ENCODE measurements at regions not wholly inside any gene's neighbourhood (a gene's known extent, or its start where the extent isn't known, plus 50 kb on each side); places are given as distances from the start of the nearest gene placed in this dataset.
"Not testable (repeated sequence)": the region's sequence is repeated elsewhere in the genome, so short reads cannot be mapped to it uniquely, and the experiment has no call there.

- not testable (repeated sequence) for H3K36me3 ChIP-seq (ENCODE audit: control insufficient read depth, insufficient read depth, low read length); DNase-seq (ENCODE audit: low read depth in 4 of 6, low spot score in 6 of 6); H3K27me3 ChIP-seq (ENCODE audit: control insufficient read depth, insufficient read depth, low read length); H3K9me3 ChIP-seq (ENCODE audit: control insufficient read depth, insufficient read depth, low read length); H3K27ac ChIP-seq (ENCODE audit: low read depth, low read length); H3K4me3 ChIP-seq (ENCODE audit: low read depth, low read length); H3K4me1 ChIP-seq (ENCODE audit: control insufficient read depth, insufficient read depth, low read length)
- WGBS (ENCODE audit: insufficient coverage) = no CpG with 5 or more reads among the region's 5 CpGs
Observed at GRCh38 chr5:92691955-92692354, 889.1 kb downstream of the NR2F1-AS1 start.

GRCh38 chr5:92687821-92688722 is 892.9 kb downstream of the NR2F1-AS1 start:
- DNase-seq (ENCODE audit: low read depth in 4 of 6, low spot score in 6 of 6) = peak; percentile 58 to 94 (median 72)
- no peaks in the 10 kb centered on the region for H3K4me1 ChIP-seq (ENCODE audit: control insufficient read depth, insufficient read depth, low read length)
- no peaks in the 10 kb centered on the region for H3K27me3 ChIP-seq (ENCODE audit: control insufficient read depth, insufficient read depth, low read length)
- WGBS (ENCODE audit: insufficient coverage) = 33% methylated on average over 3 of the region's 8 CpGs
- no peaks in the 10 kb centered on the region for H3K36me3 ChIP-seq (ENCODE audit: control insufficient read depth, insufficient read depth, low read length)
- peak overlapping the region; percentile 89 for H3K27ac ChIP-seq (ENCODE audit: low read depth, low read length)
- no peaks in the 10 kb centered on the region for H3K9me3 ChIP-seq (ENCODE audit: control insufficient read depth, insufficient read depth, low read length)
- H3K4me3 ChIP-seq (ENCODE audit: low read depth, low read length) = peak overlapping the region; percentile 26

- Histone ChIP-seq H3K4me1 (ENCODE audit: control insufficient read depth, insufficient read depth, low read length) (no peaks in the 10 kb centered on the region), H3K9me3 (ENCODE audit: control insufficient read depth, insufficient read depth, low read length) (no peaks in the 10 kb centered on the region), H3K4me3 (ENCODE audit: low read depth, low read length) (no peak overlapping the region), H3K36me3 (ENCODE audit: control insufficient read depth, insufficient read depth, low read length) (no peaks in the 10 kb centered on the region), H3K27ac (ENCODE audit: low read depth, low read length) (no peak overlapping the region), H3K27me3 (ENCODE audit: control insufficient read depth, insufficient read depth, low read length) (no peaks in the 10 kb centered on the region)
- peak in 2 of 6 donors; percentile 23 to 52 for DNase-seq (ENCODE audit: low read depth in 4 of 6, low spot score in 6 of 6)
- 60% methylated on average over 1 of the region's 2 CpGs for WGBS (ENCODE audit: insufficient coverage)
Observed at GRCh38 chr5:92678640-92679039, 902.4 kb downstream of the NR2F1-AS1 start.

GRCh38 chr5:92676215-92677165 is 904.5 kb downstream of the NR2F1-AS1 start:
- 70% methylated on average over 4 of the region's 8 CpGs for WGBS (ENCODE audit: insufficient coverage)
- DNase-seq (ENCODE audit: low read depth in 4 of 6, low spot score in 6 of 6) = peak in 1 of 6 donors; percentile 72

GRCh38 chr5:92674321-92674720 is 906.7 kb downstream of the NR2F1-AS1 start:
- H3K4me3 ChIP-seq (ENCODE audit: low read depth, low read length) = no peak overlapping the region
- no peaks in the 10 kb centered on the region for H3K36me3 ChIP-seq (ENCODE audit: control insufficient read depth, insufficient read depth, low read length)
- DNase-seq (ENCODE audit: low read depth in 4 of 6, low spot score in 6 of 6) = no peak
- no peaks in the 10 kb centered on the region for H3K9me3 ChIP-seq (ENCODE audit: control insufficient read depth, insufficient read depth, low read length)
- no peaks in the 10 kb centered on the region for H3K27me3 ChIP-seq (ENCODE audit: control insufficient read depth, insufficient read depth, low read length)
- no peak overlapping the region for H3K27ac ChIP-seq (ENCODE audit: low read depth, low read length)
- no peaks in the 10 kb centered on the region for H3K4me1 ChIP-seq (ENCODE audit: control insufficient read depth, insufficient read depth, low read length)
- WGBS (ENCODE audit: insufficient coverage) = 25% methylated on average over 2 of the region's 2 CpGs

More at GRCh38 chr5:92676215-92677165, 904.5 kb downstream of the NR2F1-AS1 start:
- Histone ChIP-seq H3K27me3 (ENCODE audit: control insufficient read depth, insufficient read depth, low read length) (no peaks in the 10 kb centered on the region), H3K4me1 (ENCODE audit: control insufficient read depth, insufficient read depth, low read length) (no peaks in the 10 kb centered on the region), H3K27ac (ENCODE audit: low read depth, low read length) (peak overlapping the region; percentile 57), H3K9me3 (ENCODE audit: control insufficient read depth, insufficient read depth, low read length) (no peaks in the 10 kb centered on the region), H3K4me3 (ENCODE audit: low read depth, low read length) (no peak overlapping the region), H3K36me3 (ENCODE audit: control insufficient read depth, insufficient read depth, low read length) (no peaks in the 10 kb centered on the region)

GRCh38 chr5:92665506-92665905 is 915.5 kb downstream of the NR2F1-AS1 start:
- no peaks in the 10 kb centered on the region for H3K4me1 ChIP-seq (ENCODE audit: control insufficient read depth, insufficient read depth, low read length)
- no peak overlapping the region for H3K27ac ChIP-seq (ENCODE audit: low read depth, low read length)
- H3K4me3 ChIP-seq (ENCODE audit: low read depth, low read length) = no peak overlapping the region
- DNase-seq (ENCODE audit: low read depth in 4 of 6, low spot score in 6 of 6) = no peak
- no peaks in the 10 kb centered on the region for H3K9me3 ChIP-seq (ENCODE audit: control insufficient read depth, insufficient read depth, low read length)
- no CpG with 5 or more reads among the region's 1 CpG for whole genome bisulfite sequencing (ENCODE audit: insufficient coverage)
- H3K27me3 ChIP-seq (ENCODE audit: control insufficient read depth, insufficient read depth, low read length) = no peaks in the 10 kb centered on the region
- no peaks in the 10 kb centered on the region for H3K36me3 ChIP-seq (ENCODE audit: control insufficient read depth, insufficient read depth, low read length)

- no peak overlapping the region for H3K4me3 ChIP-seq (ENCODE audit: low read depth, low read length)
- H3K4me1 ChIP-seq (ENCODE audit: control insufficient read depth, insufficient read depth, low read length) = no peaks in the 10 kb centered on the region
- 100% methylated on average over 1 of the region's 3 CpGs for WGBS (ENCODE audit: insufficient coverage)
- no peaks in the 10 kb centered on the region for H3K36me3 ChIP-seq (ENCODE audit: control insufficient read depth, insufficient read depth, low read length)
- no peak overlapping the region for H3K27ac ChIP-seq (ENCODE audit: low read depth, low read length)
- no peaks in the 10 kb centered on the region for H3K27me3 ChIP-seq (ENCODE audit: control insufficient read depth, insufficient read depth, low read length)
- no peak for DNase-seq (ENCODE audit: low read depth in 4 of 6, low spot score in 6 of 6)
- H3K9me3 ChIP-seq (ENCODE audit: control insufficient read depth, insufficient read depth, low read length) = no peaks in the 10 kb centered on the region
Observed at GRCh38 chr5:92662741-92663140, 918.3 kb downstream of the NR2F1-AS1 start.

- H3K27ac ChIP-seq (ENCODE audit: low read depth, low read length) = no peak overlapping the region
- no peak overlapping the region for H3K4me3 ChIP-seq (ENCODE audit: low read depth, low read length)
- H3K27me3 ChIP-seq (ENCODE audit: control insufficient read depth, insufficient read depth, low read length) = no peaks in the 10 kb centered on the region
- H3K4me1 ChIP-seq (ENCODE audit: control insufficient read depth, insufficient read depth, low read length) = no peaks in the 10 kb centered on the region
- H3K9me3 ChIP-seq (ENCODE audit: control insufficient read depth, insufficient read depth, low read length) = no peaks in the 10 kb centered on the region
- DNase-seq (ENCODE audit: low read depth in 4 of 6, low spot score in 6 of 6) = no peak
- H3K36me3 ChIP-seq (ENCODE audit: control insufficient read depth, insufficient read depth, low read length) = no peaks in the 10 kb centered on the region
Observed at GRCh38 chr5:92659246-92659645, 921.8 kb downstream of the NR2F1-AS1 start.

GRCh38 chr5:92654601-92655000 is 926.4 kb downstream of the NR2F1-AS1 start:
- not testable (repeated sequence) for H3K27ac ChIP-seq (ENCODE audit: low read depth, low read length); H3K27me3 ChIP-seq (ENCODE audit: control insufficient read depth, insufficient read depth, low read length); H3K4me3 ChIP-seq (ENCODE audit: low read depth, low read length); H3K9me3 ChIP-seq (ENCODE audit: control insufficient read depth, insufficient read depth, low read length); H3K4me1 ChIP-seq (ENCODE audit: control insufficient read depth, insufficient read depth, low read length); DNase-seq (ENCODE audit: low read depth in 4 of 6, low spot score in 6 of 6); H3K36me3 ChIP-seq (ENCODE audit: control insufficient read depth, insufficient read depth, low read length)
- no CpG with 5 or more reads among the region's 3 CpGs for WGBS (ENCODE audit: insufficient coverage)
